ENCODE measurements at regions not wholly inside any gene's neighbourhood (a gene's known extent, or its start where the extent isn't known, plus 50 kb on each side); places are given as distances from the start of the nearest gene placed in this dataset.

DNA sequence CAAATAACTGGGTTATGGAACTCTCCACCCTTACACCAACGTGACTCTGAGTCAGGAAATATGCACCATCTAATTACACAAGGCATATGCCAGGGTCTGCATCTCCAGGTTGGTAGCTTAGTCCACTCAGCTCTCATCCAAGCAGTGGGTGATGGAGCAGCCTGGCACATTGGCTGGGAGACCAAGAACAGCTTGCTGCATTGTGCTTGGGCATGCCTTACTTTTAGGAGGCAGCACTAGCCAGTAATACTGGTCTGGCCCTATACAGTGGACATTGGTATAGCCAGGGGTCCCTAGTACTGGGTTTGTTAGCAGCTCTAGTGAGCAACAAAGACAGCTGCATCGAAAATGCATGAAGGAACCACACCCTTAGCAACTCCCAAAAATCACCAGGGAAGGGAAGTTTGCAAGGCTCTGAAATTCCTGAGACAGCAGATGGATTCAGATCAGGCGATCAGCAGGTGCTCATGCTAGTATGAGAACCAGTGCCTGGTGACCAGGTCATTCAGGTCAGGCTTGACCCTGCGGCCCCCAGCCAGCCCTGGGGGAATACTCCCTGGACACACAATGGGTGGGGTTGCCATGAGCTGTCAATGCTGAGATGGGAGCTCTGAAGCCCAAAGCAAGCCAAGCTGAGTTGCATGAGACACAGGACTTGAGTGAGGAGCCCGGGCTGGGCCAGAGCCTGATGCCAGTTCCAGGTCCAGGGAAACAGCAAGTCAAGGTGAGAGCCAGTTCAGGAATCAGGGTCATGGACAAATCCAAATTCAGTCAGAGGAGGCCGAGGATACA lies 217.9 kb upstream of the ZMIZ1 start:
- DNase-seq (ENCODE audit: low read depth in 2 of 2) = no peak

DNA sequence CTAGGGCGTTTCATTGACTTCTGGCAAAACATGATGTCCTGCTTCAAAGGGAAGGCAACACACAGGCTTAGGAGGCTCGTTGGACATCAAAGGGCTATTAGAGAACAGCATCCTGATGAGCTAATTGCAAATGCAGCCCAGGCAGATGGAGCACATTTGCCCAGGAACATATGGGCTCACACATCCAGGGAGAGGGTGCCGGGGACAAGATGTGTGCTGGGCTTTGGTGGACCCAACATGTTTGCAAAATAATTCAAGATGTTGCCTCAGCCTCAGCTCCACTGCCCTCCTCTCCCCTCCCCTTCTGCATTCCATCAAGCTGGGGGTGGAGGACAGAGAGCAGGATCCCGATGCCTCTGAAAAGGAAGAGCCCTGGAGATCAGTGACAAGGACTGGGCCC lies 217.1 kb upstream of the ZMIZ1 start:
- DNase-seq (ENCODE audit: low read depth in 2 of 2) = peak; percentile 69 to 77

GRCh38 chr10:78852466-78853240 lies 216.1 kb upstream of the ZMIZ1 start:
- no peak for DNase-seq (ENCODE audit: low read depth in 2 of 2)

DNA sequence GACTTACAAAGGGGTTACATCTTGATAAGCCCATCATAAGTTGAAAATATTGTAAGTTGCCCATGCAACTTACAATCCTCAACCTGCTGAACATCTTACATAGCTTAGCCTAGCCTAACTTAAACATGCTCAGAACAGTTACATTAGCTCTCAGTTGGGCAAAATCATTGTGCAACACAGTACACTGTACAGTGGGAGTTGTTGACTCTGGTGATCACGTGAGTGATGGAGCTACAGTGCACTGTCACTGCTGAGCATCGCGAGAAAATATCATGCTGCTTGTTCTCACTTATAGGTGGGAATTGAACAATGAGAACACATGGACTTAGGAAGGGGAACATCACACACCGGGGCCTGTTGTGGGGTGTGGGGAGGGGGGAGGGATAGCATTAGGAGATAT lies 214.9 kb upstream of the ZMIZ1 start:
- DNase-seq (ENCODE audit: low read depth in 2 of 2) = no peak

DNA sequence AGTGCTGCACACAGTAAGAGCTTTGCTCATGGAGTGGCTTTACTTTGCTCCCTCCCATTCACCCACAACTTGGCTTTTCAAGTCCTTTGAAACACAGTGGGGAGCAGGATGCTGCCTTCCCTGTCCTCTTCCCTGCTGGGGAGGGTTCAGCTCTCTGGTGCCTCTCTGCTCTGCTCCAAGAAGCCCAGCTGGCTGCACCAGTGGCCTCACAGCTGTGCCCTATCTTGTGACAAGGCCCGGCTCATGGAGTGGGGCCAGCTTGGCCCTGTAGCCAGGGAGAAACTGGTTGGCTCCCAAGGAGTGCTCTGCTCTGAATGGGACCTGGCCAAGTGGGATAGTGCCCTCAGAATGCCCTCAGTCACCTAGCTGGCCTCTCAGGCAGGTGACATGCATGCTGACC lies 212.3 kb upstream of the ZMIZ1 start:
- DNase-seq (ENCODE audit: low read depth in 2 of 2) = no peak

- no peak for DNase-seq (ENCODE audit: low read depth in 2 of 2)
Measured at GRCh38 chr10:78857193-78857592, 211.6 kb upstream of the ZMIZ1 start.

DNA sequence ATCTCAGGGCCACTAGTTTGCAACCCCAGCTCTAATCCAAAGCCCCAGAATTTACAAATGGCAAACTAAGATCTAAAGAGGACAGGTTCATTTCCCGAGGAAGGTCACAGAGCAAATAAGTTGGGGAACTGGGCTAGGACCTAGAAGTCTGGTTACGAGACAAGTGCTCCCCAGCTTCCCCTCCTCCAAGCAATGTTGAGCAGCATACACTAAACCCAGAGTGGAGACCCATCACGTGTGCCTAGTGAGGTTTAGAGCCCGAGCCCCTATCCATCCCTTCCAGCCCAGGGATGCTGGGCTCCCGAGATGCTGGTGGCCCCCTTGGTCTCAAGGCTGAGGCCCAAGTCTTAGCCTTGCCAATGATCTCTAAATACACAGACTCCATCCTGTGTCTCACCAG lies 209.5 kb upstream of the ZMIZ1 start:
- no peak for DNase-seq (ENCODE audit: low read depth in 2 of 2)

DNA sequence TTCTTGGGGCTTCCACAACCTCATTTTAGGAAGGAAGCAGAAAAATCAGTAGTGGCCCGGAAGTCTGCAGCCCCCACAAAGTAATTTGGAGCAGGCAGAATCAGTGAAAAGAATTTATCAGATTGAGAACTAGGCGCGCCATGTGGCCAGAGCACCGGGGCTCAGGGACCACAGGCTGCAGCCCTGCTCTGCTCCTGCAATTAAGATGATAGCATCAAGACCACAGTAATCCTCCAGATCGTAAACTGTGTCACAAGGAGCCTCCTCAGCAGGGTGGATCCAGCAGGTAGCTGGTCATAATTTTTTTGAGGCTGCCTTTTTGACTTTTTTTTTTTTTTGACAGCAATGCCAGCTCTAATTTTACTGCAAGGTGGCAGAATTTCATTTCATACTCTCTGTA lies 209.0 kb upstream of the ZMIZ1 start:
- DNase-seq (ENCODE audit: low read depth in 2 of 2) = no peak

- DNase-seq (ENCODE audit: low read depth in 2 of 2) = no peak
Measured at GRCh38 chr10:78860260-78860914, 208.4 kb upstream of the ZMIZ1 start.

- DNase-seq (ENCODE audit: low read depth in 2 of 2) = no peak
Measured at GRCh38 chr10:78861529-78862327, 207.0 kb upstream of the ZMIZ1 start.

DNA sequence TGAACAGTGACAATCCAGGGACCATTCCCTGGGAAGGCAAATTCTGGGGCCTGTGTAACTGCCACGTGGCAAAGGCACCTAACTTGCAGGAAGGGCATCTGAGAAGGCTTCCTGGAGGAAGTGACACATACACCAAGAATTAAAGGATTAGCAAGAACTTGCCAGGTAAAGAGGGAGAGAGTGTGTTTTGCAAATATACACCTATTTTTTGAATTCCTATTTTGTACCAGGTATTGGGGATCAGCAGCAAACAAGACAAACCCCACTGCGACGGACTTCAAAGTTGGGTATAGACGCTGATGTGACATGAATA lies 206.5 kb upstream of the ZMIZ1 start:
- no peak for DNase-seq (ENCODE audit: low read depth in 2 of 2)

- DNase-seq (ENCODE audit: low read depth in 2 of 2) = no peak
Measured at GRCh38 chr10:78863140-78863905, 205.4 kb upstream of the ZMIZ1 start.

- DNase-seq (ENCODE audit: low read depth in 2 of 2) = no peak
Measured at GRCh38 chr10:78863906-78864239, 204.9 kb upstream of the ZMIZ1 start.

DNA sequence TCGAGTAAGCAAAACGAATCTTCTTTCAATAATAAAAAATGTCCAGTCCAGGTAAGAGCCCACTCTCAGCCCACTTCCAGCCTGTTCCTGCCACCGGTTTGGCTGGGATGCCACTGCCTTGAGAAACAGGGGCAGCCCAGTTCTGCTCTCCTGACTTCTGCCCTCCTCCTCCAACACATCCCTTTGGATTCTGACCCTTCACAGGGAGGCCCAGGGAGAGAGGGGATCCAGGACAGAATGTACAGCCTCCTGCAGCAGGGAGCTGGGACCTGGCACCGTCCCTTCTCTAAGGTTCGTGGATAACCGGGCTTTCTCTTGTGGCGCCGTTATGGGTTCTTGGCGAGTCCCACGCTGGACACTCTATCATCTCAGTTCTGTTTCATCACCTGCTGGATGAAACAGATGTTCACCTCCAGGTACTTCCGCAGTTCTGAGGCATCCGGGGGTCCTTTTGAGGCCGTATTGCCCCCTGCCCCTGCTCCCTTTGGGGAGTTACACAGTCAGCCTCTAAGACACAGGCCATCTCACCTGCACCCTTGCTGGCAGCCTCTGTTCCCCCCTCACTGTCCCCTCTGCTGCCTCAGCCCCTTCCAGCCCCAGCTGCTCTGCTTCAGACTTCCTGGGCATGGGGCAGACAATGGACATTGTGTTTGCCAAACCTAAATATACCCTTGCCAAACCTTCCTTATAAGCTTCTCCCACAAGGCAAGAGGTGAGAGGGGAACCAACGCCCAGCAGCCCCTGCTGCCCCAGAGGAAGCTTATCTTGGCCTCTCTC lies 203.8 kb upstream of the ZMIZ1 start:
- no peak for DNase-seq (ENCODE audit: low read depth in 2 of 2)

DNA sequence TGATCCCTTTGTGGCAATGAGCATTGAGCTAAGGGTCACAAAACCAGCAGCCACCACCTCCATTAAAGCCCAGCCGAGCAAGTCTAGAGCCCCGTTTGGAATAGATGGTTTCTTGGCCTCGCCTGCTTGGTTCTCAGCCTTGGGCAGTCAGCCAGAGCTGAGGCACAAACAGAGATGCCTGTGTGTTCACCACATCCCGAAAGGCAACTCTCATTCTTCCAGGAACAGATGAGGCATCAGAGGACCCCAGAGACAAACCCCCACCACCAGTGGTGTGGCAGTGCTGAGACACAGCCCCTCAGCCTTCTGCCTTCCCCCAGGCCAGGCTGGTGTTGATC lies 203.3 kb upstream of the ZMIZ1 start:
- peak in 1 of 2 experiments; percentile 6 for DNase-seq (ENCODE audit: low read depth in 2 of 2)

- DNase-seq (ENCODE audit: low read depth in 2 of 2) = no peak
Measured at GRCh38 chr10:78865931-78866717, 202.6 kb upstream of the ZMIZ1 start.

DNA sequence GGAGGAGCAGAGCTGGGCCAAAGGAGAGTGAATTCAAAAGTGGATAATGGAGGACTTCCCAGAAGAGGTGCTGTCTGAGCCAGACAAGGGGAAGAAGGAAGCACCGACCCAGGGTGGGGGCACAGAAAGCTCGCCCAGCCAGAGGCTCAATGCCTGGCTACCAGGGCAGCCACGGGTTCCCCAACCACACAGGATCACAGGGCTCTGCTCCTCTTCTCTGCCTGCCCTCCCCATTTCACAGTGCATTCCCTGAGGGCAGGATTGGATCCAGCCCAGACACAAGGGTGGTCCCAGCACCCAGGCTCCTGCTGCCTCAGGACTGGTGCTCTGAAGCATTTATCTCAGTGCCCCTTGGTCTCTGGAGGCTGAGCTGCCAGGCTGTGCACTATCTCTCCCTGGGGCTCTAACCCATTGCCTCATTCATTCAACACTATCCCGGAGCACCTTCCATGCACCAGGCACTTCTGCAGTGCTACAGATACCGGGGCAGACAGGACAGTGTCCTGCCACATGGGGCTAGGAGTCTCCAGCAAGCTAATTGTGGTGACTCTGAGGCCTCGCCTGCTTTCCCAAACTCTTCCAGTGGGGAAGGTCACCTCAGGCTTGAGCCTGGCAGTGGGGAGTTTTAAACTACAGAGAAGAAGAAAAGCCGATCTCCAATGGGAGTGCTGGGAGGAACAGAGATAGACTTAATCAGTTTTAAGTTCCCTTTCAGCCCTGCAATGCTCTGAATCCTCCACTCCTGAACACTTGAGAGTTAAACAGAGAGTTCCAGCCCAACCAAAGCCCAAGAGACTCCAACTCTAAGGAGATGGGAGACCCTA lies 201.8 kb upstream of the ZMIZ1 start:
- DNase-seq (ENCODE audit: low read depth in 2 of 2) = no peak

DNA sequence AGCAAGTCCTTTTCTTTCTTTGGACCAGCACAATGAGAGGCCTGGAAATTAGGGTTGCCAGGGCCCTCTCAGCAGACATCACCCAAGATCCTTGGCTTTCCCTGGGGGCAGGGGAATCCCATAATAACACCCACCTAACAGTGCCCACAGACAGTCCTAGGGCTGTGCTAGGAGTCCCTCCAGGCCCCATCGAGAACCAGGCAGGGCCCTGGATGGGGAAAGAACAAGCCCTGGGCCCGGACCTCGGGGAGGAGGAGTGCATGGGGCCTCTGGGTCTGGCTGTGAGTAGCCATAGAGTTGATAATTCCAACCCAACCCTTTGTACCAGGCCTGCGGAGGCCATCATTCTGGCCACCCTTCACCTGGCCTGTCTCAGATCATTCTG lies 201.2 kb upstream of the ZMIZ1 start:
- DNase-seq (ENCODE audit: low read depth in 2 of 2) = no peak

DNA sequence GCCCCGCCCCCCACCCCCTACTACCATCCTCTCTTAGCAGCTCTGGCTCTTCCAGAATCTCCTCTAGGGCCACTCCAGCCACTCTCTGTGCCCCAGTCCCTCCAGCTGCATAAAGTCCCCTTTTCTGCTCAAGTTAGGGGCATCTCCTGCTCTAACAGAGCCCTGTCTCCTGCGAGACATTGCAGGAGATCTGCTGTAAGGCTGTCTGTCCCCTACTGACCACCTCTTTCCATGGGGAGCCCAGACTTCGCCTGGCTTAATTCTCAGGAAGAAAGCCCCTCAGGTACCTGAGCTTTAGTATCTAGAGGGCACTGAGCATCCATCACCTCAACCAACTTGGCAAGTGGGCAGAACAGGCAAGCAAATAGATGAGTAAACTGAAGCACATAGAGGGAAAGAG lies 200.7 kb upstream of the ZMIZ1 start:
- no peak for DNase-seq (ENCODE audit: low read depth in 2 of 2)

Measured in fibroblast of skin of left quadriceps (primary cell).